ENCODE measurements at regions not wholly inside any gene's neighbourhood (a gene's known extent, or its start where the extent isn't known, plus 50 kb on each side); places are given as distances from the start of the nearest gene placed in this dataset.

- H3K36me3 Mint-ChIP-seq (ENCODE audit: low read depth), result no peaks in the 10 kb centered on the region
- no peaks in the 10 kb centered on the region for H3K4me1 Mint-ChIP-seq
- TF ChIP-seq CTCF (conservative IDR thresholded peaks at IDR 0.05), result no peak
- H3K4me3 Mint-ChIP-seq, result no peak overlapping the region
- H3K27me3 Mint-ChIP-seq (ENCODE audit: low read depth), result no peaks in the 10 kb centered on the region
- no peak for DNase-seq (ENCODE audit: low read depth, low spot score)
- peaks cover 2% of the 10 kb centered on the region for H3K9me3 Mint-ChIP-seq
- H3K27ac Mint-ChIP-seq (ENCODE audit: unreplicated experiment), result no peak overlapping the region
Measured at GRCh38 chr3:88930611-88931010, 176.8 kb upstream of the EPHA3 start.

GRCh38 chr3:88936831-88937230 is 170.6 kb upstream of the EPHA3 start:
- Mint-ChIP-seq H3K36me3 (ENCODE audit: low read depth) (no peaks in the 10 kb centered on the region), H3K9me3 (peaks cover 2% of the 10 kb centered on the region), H3K4me1 (no peaks in the 10 kb centered on the region), H3K27ac (ENCODE audit: unreplicated experiment) (no peak overlapping the region), H3K27me3 (ENCODE audit: low read depth) (no peaks in the 10 kb centered on the region), H3K4me3 (no peak overlapping the region)
- DNase-seq (ENCODE audit: low read depth, low spot score), result no peak
- TF ChIP-seq CTCF (conservative IDR thresholded peaks at IDR 0.05), result no peak

- no peaks in the 10 kb centered on the region for H3K27me3 Mint-ChIP-seq (ENCODE audit: low read depth)
Measured at GRCh38 chr3:88940296-88940695, 167.1 kb upstream of the EPHA3 start.

GRCh38 chr3:88947013-88947412 is 160.4 kb upstream of the EPHA3 start:
- no peak for DNase-seq (ENCODE audit: low read depth, low spot score)
- H3K4me1 Mint-ChIP-seq, result no peaks in the 10 kb centered on the region
- H3K27me3 Mint-ChIP-seq (ENCODE audit: low read depth), result no peaks in the 10 kb centered on the region
- TF ChIP-seq CTCF (conservative IDR thresholded peaks at IDR 0.05), result no peak
- no peaks in the 10 kb centered on the region for H3K9me3 Mint-ChIP-seq
- no peak overlapping the region for H3K27ac Mint-ChIP-seq (ENCODE audit: unreplicated experiment)
- H3K4me3 Mint-ChIP-seq, result no peak overlapping the region
- no peaks in the 10 kb centered on the region for H3K36me3 Mint-ChIP-seq (ENCODE audit: low read depth)

More at GRCh38 chr3:88940296-88940695, 167.1 kb upstream of the EPHA3 start:
- H3K36me3 Mint-ChIP-seq (ENCODE audit: low read depth), result no peaks in the 10 kb centered on the region
- H3K27ac Mint-ChIP-seq (ENCODE audit: unreplicated experiment), result no peak overlapping the region
- TF ChIP-seq CTCF (conservative IDR thresholded peaks at IDR 0.05), result no peak
- H3K4me1 Mint-ChIP-seq, result no peaks in the 10 kb centered on the region
- no peaks in the 10 kb centered on the region for H3K9me3 Mint-ChIP-seq
- no peak for DNase-seq (ENCODE audit: low read depth, low spot score)
- H3K4me3 Mint-ChIP-seq, result no peak overlapping the region

GRCh38 chr3:88954853-88955252 is 152.6 kb upstream of the EPHA3 start:
- Mint-ChIP-seq H3K4me1 (no peaks in the 10 kb centered on the region), H3K27me3 (ENCODE audit: low read depth) (no peaks in the 10 kb centered on the region), H3K9me3 (no peaks in the 10 kb centered on the region), H3K27ac (ENCODE audit: unreplicated experiment) (no peak overlapping the region), H3K36me3 (ENCODE audit: low read depth) (no peaks in the 10 kb centered on the region), H3K4me3 (no peak overlapping the region)
- no peak for DNase-seq (ENCODE audit: low read depth, low spot score)
- no peak for TF ChIP-seq CTCF (conservative IDR thresholded peaks at IDR 0.05)

- Mint-ChIP-seq H3K27me3 (ENCODE audit: low read depth) (no peaks in the 10 kb centered on the region), H3K9me3 (no peaks in the 10 kb centered on the region), H3K27ac (ENCODE audit: unreplicated experiment) (no peak overlapping the region), H3K4me1 (no peaks in the 10 kb centered on the region), H3K4me3 (no peak overlapping the region), H3K36me3 (ENCODE audit: low read depth) (no peaks in the 10 kb centered on the region)
- no peak for DNase-seq (ENCODE audit: low read depth, low spot score)
- no peak for TF ChIP-seq CTCF (conservative IDR thresholded peaks at IDR 0.05)
Measured at GRCh38 chr3:88955274-88955673, 152.1 kb upstream of the EPHA3 start.

All from neural crest cell (in vitro differentiated cells).